ENCODE measurements at regions not wholly inside any gene's neighbourhood (a gene's known extent, or its start where the extent isn't known, plus 50 kb on each side); places are given as distances from the start of the nearest gene placed in this dataset.

- H3K4me3 ChIP-seq (ENCODE audit: low read depth, low read length), result no peak overlapping the region
- DNase-seq (ENCODE audit: low read depth), result no peak
- in situ Hi-C loops (cut with HindIII; ENCODE audit: low sequenced_read_pairs), result no loop called here
- TF ChIP-seq, protein P1, sequence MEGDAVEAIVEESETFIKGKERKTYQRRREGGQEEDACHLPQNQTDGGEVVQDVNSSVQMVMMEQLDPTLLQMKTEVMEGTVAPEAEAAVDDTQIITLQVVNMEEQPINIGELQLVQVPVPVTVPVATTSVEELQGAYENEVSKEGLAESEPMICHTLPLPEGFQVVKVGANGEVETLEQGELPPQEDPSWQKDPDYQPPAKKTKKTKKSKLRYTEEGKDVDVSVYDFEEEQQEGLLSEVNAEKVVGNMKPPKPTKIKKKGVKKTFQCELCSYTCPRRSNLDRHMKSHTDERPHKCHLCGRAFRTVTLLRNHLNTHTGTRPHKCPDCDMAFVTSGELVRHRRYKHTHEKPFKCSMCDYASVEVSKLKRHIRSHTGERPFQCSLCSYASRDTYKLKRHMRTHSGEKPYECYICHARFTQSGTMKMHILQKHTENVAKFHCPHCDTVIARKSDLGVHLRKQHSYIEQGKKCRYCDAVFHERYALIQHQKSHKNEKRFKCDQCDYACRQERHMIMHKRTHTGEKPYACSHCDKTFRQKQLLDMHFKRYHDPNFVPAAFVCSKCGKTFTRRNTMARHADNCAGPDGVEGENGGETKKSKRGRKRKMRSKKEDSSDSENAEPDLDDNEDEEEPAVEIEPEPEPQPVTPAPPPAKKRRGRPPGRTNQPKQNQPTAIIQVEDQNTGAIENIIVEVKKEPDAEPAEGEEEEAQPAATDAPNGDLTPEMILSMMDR (IDR thresholded peaks at IDR 0.05; ENCODE audit: low read depth, low read length, missing control alignments), result no peak
These were observed 1284.7 kb downstream of the BRINP3 start for GRCh38 chr1:189192741-189193520.

GRCh38 chr1:189205863-189206262, 1271.8 kb downstream of the BRINP3 start:
- H3K4me3 ChIP-seq (ENCODE audit: low read depth, low read length), result no peak overlapping the region
- DNase-seq (ENCODE audit: low read depth), result no peak
- in situ Hi-C loops (cut with HindIII; ENCODE audit: low sequenced_read_pairs), result no loop called here
- TF ChIP-seq, protein P1 (IDR thresholded peaks at IDR 0.05; ENCODE audit: low read depth, low read length, missing control alignments), result no peak

GRCh38 chr1:189206617-189207016, 1271.0 kb downstream of the BRINP3 start:
- H3K4me3 ChIP-seq (ENCODE audit: low read depth, low read length), result no peak overlapping the region
- DNase-seq (ENCODE audit: low read depth), result no peak
- TF ChIP-seq, protein P1 (IDR thresholded peaks at IDR 0.05; ENCODE audit: low read depth, low read length, missing control alignments), result no peak
- in situ Hi-C loops (cut with HindIII; ENCODE audit: low sequenced_read_pairs), result no loop called here

DNA sequence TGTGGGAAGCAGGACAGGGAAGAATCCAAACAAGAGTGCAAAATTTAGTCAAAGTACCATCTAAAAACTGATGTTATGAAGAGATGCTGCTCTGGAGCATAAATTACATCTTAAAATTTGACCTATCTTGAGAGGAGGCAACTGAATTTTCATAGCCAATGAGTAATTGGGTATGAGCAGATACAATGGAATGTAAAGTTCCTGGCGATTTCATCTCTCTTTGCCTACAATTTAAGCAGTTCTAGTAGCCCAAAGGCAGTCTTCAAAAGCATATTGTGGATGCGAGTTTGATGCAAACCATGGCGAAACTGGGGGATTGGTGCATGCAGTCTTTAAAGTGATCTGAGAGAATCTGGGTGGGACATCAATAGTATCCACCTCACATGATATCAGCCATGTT, 1265.9 kb downstream of the BRINP3 start:
- no peak overlapping the region for H3K4me3 ChIP-seq (ENCODE audit: low read depth, low read length)
- TF ChIP-seq, protein P1 (IDR thresholded peaks at IDR 0.05; ENCODE audit: low read depth, low read length, missing control alignments), result no peak
- in situ Hi-C loops (cut with HindIII; ENCODE audit: low sequenced_read_pairs), result no loop called here
- DNase-seq (ENCODE audit: low read depth), result peak; percentile 29

- TF ChIP-seq, protein P1 (IDR thresholded peaks at IDR 0.05; ENCODE audit: low read depth, low read length, missing control alignments), result no peak
- in situ Hi-C loops (cut with HindIII; ENCODE audit: low sequenced_read_pairs), result no loop called here
- DNase-seq (ENCODE audit: low read depth), result no peak
- H3K4me3 ChIP-seq (ENCODE audit: low read depth, low read length), result no peak overlapping the region
These were observed 1265.1 kb downstream of the BRINP3 start for GRCh38 chr1:189212606-189213005.

DNA sequence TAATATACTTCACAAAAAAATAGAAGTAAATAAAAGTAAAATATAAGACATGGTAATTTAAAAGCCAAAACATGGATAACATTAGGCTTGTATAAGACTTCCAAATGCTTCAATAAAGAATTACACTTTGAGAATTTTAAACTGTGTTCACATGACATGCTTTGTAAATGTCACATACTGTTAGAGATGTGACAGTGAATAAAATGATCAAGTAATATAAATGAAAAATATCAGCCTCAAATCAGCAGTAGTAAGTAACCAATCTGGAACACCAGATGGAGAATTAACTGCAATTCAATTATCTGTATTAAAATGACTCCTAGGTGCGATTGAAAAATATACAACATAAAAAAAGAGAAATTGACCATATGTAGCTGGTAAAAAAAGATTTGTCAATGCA, 1260.8 kb downstream of the BRINP3 start:
- TF ChIP-seq, protein P1 (IDR thresholded peaks at IDR 0.05; ENCODE audit: low read depth, low read length, missing control alignments), result no peak
- in situ Hi-C loops (cut with HindIII; ENCODE audit: low sequenced_read_pairs), result no loop called here
- H3K4me3 ChIP-seq (ENCODE audit: low read depth, low read length), result no peak overlapping the region
- no peak for DNase-seq (ENCODE audit: low read depth)
